ENCODE measurements at regions not wholly inside any gene's neighbourhood (a gene's known extent, or its start where the extent isn't known, plus 50 kb on each side); places are given as distances from the start of the nearest gene placed in this dataset.

GRCh38 chr3:178010306-178010705 is 525.9 kb upstream of the KCNMB2 start:
- CTCF ChIA-PET, result no interaction called here
- POLR2A ChIA-PET (ENCODE audit: low non-redundant PET), result no interaction called here
- TF ChIP-seq CTCF (conservative IDR thresholded peaks at IDR 0.05; ENCODE audit: low read depth), result no peak
- DNase-seq (ENCODE audit: low spot score), result no peak
- H3K27ac ChIP-seq, result no peak overlapping the region

GRCh38 chr3:178019645-178020044 is 516.6 kb upstream of the KCNMB2 start:
- no peak for TF ChIP-seq CTCF (conservative IDR thresholded peaks at IDR 0.05; ENCODE audit: low read depth)
- ChIA-PET POLR2A (ENCODE audit: low non-redundant PET) (no interaction called here), CTCF (interaction anchor here (0.8 kb wide), 2 partner anchors 12 to 593 kb away, joined by 3 read pairs; no protein-coding TSS in a partner anchor)
- DNase-seq (ENCODE audit: low spot score), result no peak
- no peak overlapping the region for H3K27ac ChIP-seq

GRCh38 chr3:178022599-178022998 is 513.6 kb upstream of the KCNMB2 start:
- TF ChIP-seq CTCF (conservative IDR thresholded peaks at IDR 0.05; ENCODE audit: low read depth), result no peak
- CTCF ChIA-PET, result no interaction called here
- DNase-seq (ENCODE audit: low spot score), result no peak

GRCh38 chr3:178028933-178029332 is 507.3 kb upstream of the KCNMB2 start:
- H3K27ac ChIP-seq, result no peak overlapping the region
- ChIA-PET CTCF (interaction anchor here (0.6 kb wide), 1 partner anchor 921 kb away, joined by 4 read pairs; no protein-coding TSS in a partner anchor), POLR2A (ENCODE audit: low non-redundant PET) (no interaction called here)
- no peak for DNase-seq (ENCODE audit: low spot score)
- no peak for TF ChIP-seq CTCF (conservative IDR thresholded peaks at IDR 0.05; ENCODE audit: low read depth)

More at GRCh38 chr3:178022599-178022998, 513.6 kb upstream of the KCNMB2 start:
- POLR2A ChIA-PET (ENCODE audit: low non-redundant PET), result no interaction called here
- H3K27ac ChIP-seq, result no peak overlapping the region

GRCh38 chr3:178036451-178037144 is 499.6 kb upstream of the KCNMB2 start:
- no peak overlapping the region for H3K27ac ChIP-seq
- ChIA-PET POLR2A (ENCODE audit: low non-redundant PET) (no interaction called here), CTCF (no interaction called here)
- DNase-seq (ENCODE audit: low spot score), result no peak
- no peak for TF ChIP-seq CTCF (conservative IDR thresholded peaks at IDR 0.05; ENCODE audit: low read depth)

- no peak for DNase-seq (ENCODE audit: low spot score)
- no peak for TF ChIP-seq CTCF (conservative IDR thresholded peaks at IDR 0.05; ENCODE audit: low read depth)
- no peak overlapping the region for H3K27ac ChIP-seq
- CTCF ChIA-PET, result interaction anchor here (0.7 kb wide), 1 partner anchor 778 kb away, joined by 3 read pairs; no protein-coding TSS in a partner anchor
- POLR2A ChIA-PET (ENCODE audit: low non-redundant PET), result no interaction called here
Observed at GRCh38 chr3:178041931-178042330, 494.3 kb upstream of the KCNMB2 start.

All from RWPE1 (cell line).